Muscle layer of duodenum (tissue), 2 donors: ENCODE measurements at regions not wholly inside any gene's neighbourhood (a gene's known extent, or its start where the extent isn't known, plus 50 kb on each side); places are given as distances from the start of the nearest gene placed in this dataset.
A peak's percentile ranks its signal among the peaks of the same experiment; 100 is the strongest.
"Not testable (repeated sequence)": the region's sequence is repeated elsewhere in the genome, so short reads cannot be mapped to it uniquely, and the experiment has no call there.

Source experiments
- H3K27ac ChIP-seq: one replicate; pipeline ENCODE4 v1.7.0; 2013; ENCODE audit warnings: mild to moderate bottlenecking, low read length
- H3K27me3 ChIP-seq: one replicate; pipeline ENCODE4 v1.7.0; 2013; ENCODE audit warnings: low read depth, mild to moderate bottlenecking, control low read depth, low read length
- H3K36me3 ChIP-seq, 2 donors: one replicate each; pipeline ENCODE4 v1.7.0; 2013; ENCODE audit warnings: low read length in 2 of 2, control low read depth in 1 of 2, mild to moderate bottlenecking in 1 of 2; ENCODE audit not compliant: insufficient read depth in 2 of 2, control insufficient read depth in 1 of 2
- H3K4me1 ChIP-seq, 2 donors: one replicate each; pipeline ENCODE4 v1.7.0; 2013; ENCODE audit warnings: low read length in 2 of 2, mild to moderate bottlenecking in 2 of 2, control low read depth in 1 of 2, moderate library complexity in 1 of 2; ENCODE audit not compliant: insufficient read depth in 2 of 2, control insufficient read depth in 1 of 2
- H3K4me3 ChIP-seq, 2 donors: one replicate each; pipeline ENCODE4 v1.7.0; 2013; ENCODE audit warnings: low read length in 2 of 2, low read depth in 1 of 2, mild to moderate bottlenecking in 1 of 2
- H3K9me3 ChIP-seq, 2 donors: one replicate each; pipeline ENCODE4 v1.7.0; 2013; ENCODE audit warnings: low read length in 2 of 2, control low read depth in 1 of 2, mild to moderate bottlenecking in 1 of 2; ENCODE audit not compliant: control insufficient read depth in 1 of 2
- donor health status: healthy.

DNA sequence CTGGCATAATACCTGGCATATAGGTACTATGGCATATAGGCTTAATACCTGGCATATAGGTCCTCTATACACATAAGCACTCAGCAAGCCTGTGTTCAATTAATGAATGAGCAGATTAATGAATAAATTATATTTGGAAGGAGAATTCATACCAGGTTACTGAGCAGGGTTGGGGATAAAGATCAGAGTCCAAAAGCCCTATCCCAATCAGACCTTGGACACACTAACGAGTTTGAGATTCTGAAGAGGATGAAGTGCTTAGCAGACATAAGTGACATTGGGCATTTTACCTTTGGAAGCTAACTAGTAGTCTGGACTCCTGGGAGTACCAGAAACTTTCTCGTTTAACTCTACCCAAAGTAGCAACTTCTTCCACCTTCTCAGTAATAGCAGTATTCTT is 63.3 kb upstream of the ARHGAP29 start:
- Histone ChIP-seq H3K4me1 (peaks cover 7 to 12% of the 10 kb centered on the region in 2 donors), H3K27ac (no peak overlapping the region), H3K4me3 (no peak overlapping the region)

DNA sequence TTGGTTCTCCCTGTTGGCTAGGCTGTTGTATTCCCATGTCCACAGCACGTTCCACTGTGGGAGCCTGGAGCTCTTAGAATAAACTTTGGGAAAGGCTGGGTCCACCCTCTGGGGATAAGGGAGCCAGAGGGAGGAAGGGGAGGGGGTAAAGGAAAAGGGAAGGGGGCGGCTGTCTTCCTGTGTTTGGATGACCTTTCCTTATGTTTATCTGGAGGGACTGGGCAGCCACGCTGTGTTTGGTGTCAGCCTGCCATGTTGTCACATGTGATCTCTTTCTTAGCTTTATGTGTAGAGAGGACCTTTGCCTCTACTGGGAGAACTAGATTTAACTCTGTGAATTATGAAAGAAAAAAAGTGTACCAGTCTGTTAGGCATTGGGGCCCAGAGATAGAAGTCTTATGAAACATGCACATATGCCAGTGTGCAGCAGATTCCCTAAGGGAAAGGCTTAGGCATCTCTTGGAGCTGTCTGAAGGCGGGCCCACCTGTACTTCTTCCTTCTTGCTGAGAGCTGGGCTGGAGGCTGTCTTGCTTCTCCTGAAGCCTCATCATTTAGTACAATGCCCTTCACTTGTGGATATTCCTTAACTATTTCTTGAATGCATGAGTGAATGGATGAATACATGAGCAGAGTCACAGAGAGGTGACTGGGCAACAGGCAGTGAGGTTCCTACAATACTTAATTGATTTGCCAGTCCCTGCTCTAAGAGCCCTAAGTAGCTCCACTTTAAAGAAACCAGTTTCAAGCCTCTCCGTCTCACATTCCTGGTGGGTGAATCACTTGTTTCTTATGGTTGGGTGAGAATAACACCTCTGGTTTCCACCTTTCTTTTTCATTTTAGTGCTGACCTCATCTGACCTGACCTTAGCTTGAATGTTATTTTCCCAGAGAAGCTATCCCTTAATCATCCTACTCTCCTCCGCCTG is 62.5 kb upstream of the ARHGAP29 start:
- no peaks in the 10 kb centered on the region for H3K27me3 ChIP-seq
- no peak overlapping the region for H3K4me3 ChIP-seq
- H3K9me3 ChIP-seq: no peaks in the 10 kb centered on the region
- H3K36me3 ChIP-seq: no peaks in the 10 kb centered on the region
- H3K4me1 ChIP-seq: peaks cover 7 to 12% of the 10 kb centered on the region in 2 donors
- peak overlapping the region; percentile 58 for H3K27ac ChIP-seq

More for the DNA sequence above, 63.3 kb upstream of the ARHGAP29 start:
- Histone ChIP-seq H3K9me3 (no peaks in the 10 kb centered on the region), H3K36me3 (no peaks in the 10 kb centered on the region), H3K27me3 (no peaks in the 10 kb centered on the region)

GRCh38 chr1:94298861-94299260 is 61.5 kb upstream of the ARHGAP29 start:
- Histone ChIP-seq H3K4me3 (no peak overlapping the region), H3K27me3 (no peaks in the 10 kb centered on the region), H3K4me1 (peaks cover 7 to 12% of the 10 kb centered on the region in 2 donors), H3K36me3 (no peaks in the 10 kb centered on the region), H3K9me3 (no peaks in the 10 kb centered on the region), H3K27ac (peak overlapping the region; percentile 58)

GRCh38 chr1:94296018-94296417 is 58.6 kb upstream of the ARHGAP29 start:
- H3K27me3 ChIP-seq: no peaks in the 10 kb centered on the region
- no peak overlapping the region for H3K4me3 ChIP-seq
- H3K36me3 ChIP-seq: no peaks in the 10 kb centered on the region
- H3K4me1 ChIP-seq: peaks cover 7 to 12% of the 10 kb centered on the region in 2 donors
- no peaks in the 10 kb centered on the region for H3K9me3 ChIP-seq
- H3K27ac ChIP-seq: no peak overlapping the region

DNA sequence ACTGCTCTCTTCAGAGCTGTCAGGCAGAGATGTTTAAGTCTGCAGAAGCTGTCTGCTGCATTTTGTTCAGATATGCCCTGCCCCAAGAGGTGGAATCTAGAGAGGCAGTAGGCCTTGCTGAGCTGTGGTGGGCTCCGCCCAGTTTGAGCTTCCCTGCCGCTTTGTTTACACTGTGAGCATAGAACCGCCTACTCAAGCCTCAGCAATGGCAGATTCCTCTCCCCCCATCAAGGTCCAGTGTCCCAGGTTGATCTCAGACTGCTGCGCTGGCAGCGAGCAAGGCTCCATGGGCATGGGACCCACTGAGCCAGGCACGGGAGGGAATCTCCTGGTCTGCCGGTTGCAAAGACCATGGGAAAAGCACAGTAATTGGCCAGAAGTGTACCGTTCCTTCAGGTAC is 55.6 kb upstream of the ARHGAP29 start:
- not testable (repeated sequence) for H3K36me3 ChIP-seq, H3K27ac ChIP-seq, H3K9me3 ChIP-seq, H3K27me3 ChIP-seq, H3K4me3 ChIP-seq, H3K4me1 ChIP-seq

DNA sequence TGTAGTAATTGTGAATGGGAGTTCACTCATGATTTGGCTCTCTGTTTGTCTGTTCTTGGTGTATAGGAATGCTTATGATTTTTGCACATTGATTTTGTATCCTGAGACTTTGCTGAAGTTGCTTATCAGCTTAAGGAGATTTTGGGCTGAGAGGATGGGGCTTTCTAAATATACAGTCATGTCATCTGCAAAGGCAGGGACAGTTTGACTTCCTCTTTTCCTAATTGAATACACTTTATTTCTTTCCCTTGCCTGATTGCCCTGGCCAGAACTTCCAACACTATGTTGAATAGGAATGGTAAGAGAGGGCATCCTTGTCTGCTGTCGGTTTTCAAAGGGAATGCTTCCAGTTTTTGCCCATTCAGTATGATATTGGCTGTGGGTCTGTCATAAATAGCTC is 51.9 kb upstream of the ARHGAP29 start:
- not testable (repeated sequence) for H3K4me3 ChIP-seq, H3K27ac ChIP-seq, H3K36me3 ChIP-seq, H3K9me3 ChIP-seq, H3K4me1 ChIP-seq, H3K27me3 ChIP-seq
